Stimulated activated CD8-positive, alpha-beta memory T cell treated with anti-CD3 and anti-CD28 coated beads, Interleukin-2, amount 100 ng/mL, for 48 hours (primary cell): ENCODE measurements at regions not wholly inside any gene's neighbourhood (a gene's known extent, or its start where the extent isn't known, plus 50 kb on each side); places are given as distances from the start of the nearest gene placed in this dataset.

ENCODE experiments used
- DNase-seq, 2 donors: peaks; one replicate each; pipeline ENCODE4 v3.0.0-alpha.2; 2020; ENCODE audit warnings: low read depth in 2 of 2

GRCh38 chr20:48300529-48300928 is 515.2 kb upstream of the SULF2 start:
- DNase-seq = no peak

GRCh38 chr20:48298851-48299484 is 513.7 kb upstream of the SULF2 start:
- DNase-seq = no peak

- no peak for DNase-seq
These were observed 513.2 kb upstream of the SULF2 start for GRCh38 chr20:48298433-48298832.

- DNase-seq = no peak
These were observed 510.7 kb upstream of the SULF2 start for GRCh38 chr20:48295966-48296421.

GRCh38 chr20:48295445-48295903 is 510.2 kb upstream of the SULF2 start:
- no peak for DNase-seq

- no peak for DNase-seq
These were observed 509.7 kb upstream of the SULF2 start for GRCh38 chr20:48294942-48295341.

GRCh38 chr20:48294196-48294595 is 508.9 kb upstream of the SULF2 start:
- DNase-seq = no peak

GRCh38 chr20:48293671-48294070 is 508.4 kb upstream of the SULF2 start:
- no peak for DNase-seq

GRCh38 chr20:48292806-48293205 is 507.5 kb upstream of the SULF2 start:
- DNase-seq = no peak

- DNase-seq = no peak
These were observed 506.6 kb upstream of the SULF2 start for GRCh38 chr20:48291896-48292295.

GRCh38 chr20:48288930-48289507 is 503.7 kb upstream of the SULF2 start:
- DNase-seq = no peak

- DNase-seq = no peak
These were observed 502.4 kb upstream of the SULF2 start for GRCh38 chr20:48287552-48288170.

GRCh38 chr20:48287021-48287494 is 501.8 kb upstream of the SULF2 start:
- no peak for DNase-seq

- no peak for DNase-seq
These were observed 501.3 kb upstream of the SULF2 start for GRCh38 chr20:48286601-48287000.

GRCh38 chr20:48285656-48286055 is 500.4 kb upstream of the SULF2 start:
- no peak for DNase-seq

GRCh38 chr20:48284837-48285236 is 499.6 kb upstream of the SULF2 start:
- no peak for DNase-seq

- DNase-seq = no peak
These were observed 499.0 kb upstream of the SULF2 start for GRCh38 chr20:48284315-48284714.

- DNase-seq = no peak
These were observed 498.3 kb upstream of the SULF2 start for GRCh38 chr20:48283470-48284110.

- no peak for DNase-seq
These were observed 497.4 kb upstream of the SULF2 start for GRCh38 chr20:48282591-48283228.

GRCh38 chr20:48281501-48281900 is 496.2 kb upstream of the SULF2 start:
- no peak for DNase-seq

- DNase-seq = no peak
These were observed 493.7 kb upstream of the SULF2 start for GRCh38 chr20:48278961-48279481.

GRCh38 chr20:48277266-48277665 is 492.0 kb upstream of the SULF2 start:
- DNase-seq = no peak
